ENCODE measurements at regions not wholly inside any gene's neighbourhood (a gene's known extent, or its start where the extent isn't known, plus 50 kb on each side); places are given as distances from the start of the nearest gene placed in this dataset.
"Not testable (repeated sequence)": the region's sequence is repeated elsewhere in the genome, so short reads cannot be mapped to it uniquely, and the experiment has no call there.

GRCh38 chr1:181257117-181257516 lies 168.6 kb downstream of the IER5 start:
- DNase-seq, result no peak

GRCh38 chr1:181259026-181259745 lies 170.7 kb downstream of the IER5 start:
- DNase-seq, result no peak

GRCh38 chr1:181260271-181260670 lies 171.8 kb downstream of the IER5 start:
- no peak for DNase-seq

GRCh38 chr1:181260994-181261393 lies 172.5 kb downstream of the IER5 start:
- DNase-seq, result no peak

- no peak for DNase-seq
These were observed 173.6 kb downstream of the IER5 start for GRCh38 chr1:181262069-181262468.

GRCh38 chr1:181263444-181263843 lies 174.9 kb downstream of the IER5 start:
- DNase-seq, result no peak

- no peak for DNase-seq
These were observed 176.3 kb downstream of the IER5 start for GRCh38 chr1:181264821-181265220.

GRCh38 chr1:181284978-181285377 lies 196.5 kb downstream of the IER5 start:
- DNase-seq, result no peak

- no peak for DNase-seq
These were observed 188.1 kb upstream of the CACNA1E start for GRCh38 chr1:181295217-181295616.

- DNase-seq, result no peak
These were observed 187.1 kb upstream of the CACNA1E start for GRCh38 chr1:181296180-181296579.

GRCh38 chr1:181308098-181308497 lies 175.2 kb upstream of the CACNA1E start:
- no peak for DNase-seq

- DNase-seq, result no peak
These were observed 172.8 kb upstream of the CACNA1E start for GRCh38 chr1:181310560-181310959.

GRCh38 chr1:181312946-181313345 lies 170.4 kb upstream of the CACNA1E start:
- no peak for DNase-seq

- no peak for DNase-seq
These were observed 169.9 kb upstream of the CACNA1E start for GRCh38 chr1:181313466-181313865.

- no peak for DNase-seq
These were observed 169.3 kb upstream of the CACNA1E start for GRCh38 chr1:181314010-181314409.

- DNase-seq, result no peak
These were observed 168.4 kb upstream of the CACNA1E start for GRCh38 chr1:181314959-181315358.

GRCh38 chr1:181317261-181317930 lies 165.9 kb upstream of the CACNA1E start:
- DNase-seq, result no peak

- DNase-seq, result no peak
These were observed 165.1 kb upstream of the CACNA1E start for GRCh38 chr1:181318022-181318857.

GRCh38 chr1:181318858-181319235 lies 164.5 kb upstream of the CACNA1E start:
- DNase-seq, result no peak

GRCh38 chr1:181319907-181320306 lies 163.4 kb upstream of the CACNA1E start:
- no peak for DNase-seq

GRCh38 chr1:181324797-181325616 lies 158.3 kb upstream of the CACNA1E start:
- no peak for DNase-seq

- DNase-seq, result not testable (repeated sequence)
These were observed 157.6 kb upstream of the CACNA1E start for GRCh38 chr1:181325765-181326164.

All from muscle of arm (tissue), 1 donor.